HL-60 (cell line): ENCODE measurements at regions not wholly inside any gene's neighbourhood (a gene's known extent, or its start where the extent isn't known, plus 50 kb on each side); places are given as distances from the start of the nearest gene placed in this dataset.

Experiments
- DNase-seq, 2 experiments: peaks; one replicate each; pipeline ENCODE4 v3.0.0-alpha.2; 2010 to 2020; ENCODE audit warnings: low read depth in 1 of 2, low spot score in 1 of 2
- H3K27ac ChIP-seq: fragments of 250-450 bp; sonication (Bioruptor Pico); replicated peaks from 2 replicates; pipeline ENCODE4 v1.5.1; 2020; ENCODE audit warnings: mild to moderate bottlenecking, moderate library complexity
- H3K27me3 ChIP-seq: fragments of 250-450 bp; sonication (Bioruptor Pico); 2 replicates; pipeline ENCODE4 v1.5.1; 2021; ENCODE audit warnings: mild to moderate bottlenecking, moderate library complexity; ENCODE audit not compliant: insufficient read depth, poor library complexity, severe bottlenecking
- H3K4me3 ChIP-seq: replicated peaks from 2 replicates; pipeline ENCODE4 v1.5.1; 2011; ENCODE audit warnings: mild to moderate bottlenecking, control low read depth, low read length; ENCODE audit not compliant: insufficient read depth
- CTCF ChIP-seq: IDR thresholded peaks from one replicate; pipeline ENCODE4 v1.5.1; 2011; ENCODE audit warnings: low read length, control low read depth, inconsistent platforms; ENCODE audit not compliant: insufficient read depth
- GABPA ChIP-seq: IDR thresholded peaks from 2 replicates; pipeline ENCODE4 v1.6.1; 2012; ENCODE audit warnings: low read depth
- POLR2AphosphoS5 ChIP-seq: IDR thresholded peaks from 2 replicates; pipeline ENCODE4 v1.6.1; 2012; ENCODE audit warnings: low read depth
- REST ChIP-seq: IDR thresholded peaks from 2 replicates; pipeline ENCODE4 v1.6.1; 2012; ENCODE audit warnings: low read depth; ENCODE audit not compliant: insufficient replicate concordance
- SPI1 ChIP-seq: IDR thresholded peaks from 2 replicates; pipeline ENCODE4 v1.6.1; 2012; ENCODE audit warnings: low read depth, mild to moderate bottlenecking, borderline replicate concordance

GRCh38 chr2:2650608-2651375 lies 319.7 kb upstream of the MYT1L start:
- no peak overlapping the region for H3K27ac ChIP-seq
- TF ChIP-seq REST = no peak
- TF ChIP-seq GABPA = no peak
- TF ChIP-seq POLR2AphosphoS5 = no peak
- TF ChIP-seq SPI1 = no peak
- TF ChIP-seq CTCF = no peak
- DNase-seq = no peak
- H3K27me3 ChIP-seq = no peaks in the 10 kb centered on the region
- no peak overlapping the region for H3K4me3 ChIP-seq

GRCh38 chr2:2649109-2650072 lies 318.3 kb upstream of the MYT1L start:
- TF ChIP-seq POLR2AphosphoS5 = no peak
- TF ChIP-seq SPI1 = no peak
- no peak for TF ChIP-seq CTCF
- no peak for TF ChIP-seq REST
- no peak for TF ChIP-seq GABPA
- Histone ChIP-seq H3K27ac (no peak overlapping the region), H3K27me3 (no peaks in the 10 kb centered on the region), H3K4me3 (no peak overlapping the region)
- DNase-seq = no peak

- Histone ChIP-seq H3K27me3 (no peaks in the 10 kb centered on the region), H3K4me3 (no peak overlapping the region), H3K27ac (no peak overlapping the region)
- no peak for DNase-seq
- TF ChIP-seq POLR2AphosphoS5 (no peak), CTCF (no peak), SPI1 (no peak), GABPA (no peak), REST (no peak)
These were observed 317.0 kb upstream of the MYT1L start for GRCh38 chr2:2648094-2648493.
